GM19328 (cell line): ENCODE measurements at regions not wholly inside any gene's neighbourhood (a gene's known extent, or its start where the extent isn't known, plus 50 kb on each side); places are given as distances from the start of the nearest gene placed in this dataset.

Source experiments
- ATAC-seq: cut with Tn5 transposase; IDR thresholded peaks from one replicate; pipeline ENCODE4 v1.9.1; 2021; ENCODE audit warnings: mild to moderate bottlenecking, moderate library complexity; ENCODE audit not compliant: unreplicated experiment

- ATAC-seq: no peak
These were observed 91.8 kb upstream of the ST6GAL2 start for GRCh38 chr2:106977717-106978116.

DNA sequence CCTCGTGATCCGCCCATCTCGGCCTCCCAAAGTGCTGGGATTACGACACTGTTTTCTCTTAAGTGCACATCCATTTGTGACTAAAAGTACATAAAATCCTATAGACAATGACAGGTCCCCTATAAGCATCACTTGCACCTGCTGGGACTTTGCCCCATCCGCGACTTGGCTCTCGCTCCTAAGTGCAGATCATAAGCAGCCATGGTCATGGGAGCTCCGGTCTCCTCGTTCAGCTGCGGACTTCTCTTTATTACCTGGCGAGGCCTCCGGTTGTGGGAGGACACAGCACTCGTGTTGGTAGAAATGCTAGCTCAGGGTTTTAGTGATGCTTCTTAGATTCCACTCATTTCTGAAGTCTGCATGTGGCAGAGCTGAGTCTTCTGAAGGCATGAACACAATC is 92.7 kb upstream of the ST6GAL2 start:
- ATAC-seq: no peak

- ATAC-seq: no peak
These were observed 95.5 kb upstream of the ST6GAL2 start for GRCh38 chr2:106981491-106981890.

DNA sequence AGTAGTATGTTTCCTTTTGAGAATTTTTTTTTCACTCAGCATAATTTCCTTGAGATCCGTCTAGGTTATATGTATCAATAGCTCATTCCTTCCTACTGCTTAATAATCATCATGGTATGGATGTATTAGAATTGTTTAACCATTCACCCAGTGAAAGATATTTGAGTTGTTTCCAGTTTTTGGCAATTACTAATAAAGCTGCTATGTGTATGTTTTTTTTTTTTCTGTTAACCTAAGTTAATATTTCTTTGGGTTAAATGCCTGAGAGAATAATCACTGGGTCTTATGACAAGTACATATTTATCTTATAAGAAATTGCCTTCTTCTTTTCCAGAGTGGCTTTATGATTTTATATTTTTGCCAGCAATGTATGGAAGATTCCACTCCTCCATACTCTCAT is 96.4 kb upstream of the ST6GAL2 start:
- no peak for ATAC-seq

DNA sequence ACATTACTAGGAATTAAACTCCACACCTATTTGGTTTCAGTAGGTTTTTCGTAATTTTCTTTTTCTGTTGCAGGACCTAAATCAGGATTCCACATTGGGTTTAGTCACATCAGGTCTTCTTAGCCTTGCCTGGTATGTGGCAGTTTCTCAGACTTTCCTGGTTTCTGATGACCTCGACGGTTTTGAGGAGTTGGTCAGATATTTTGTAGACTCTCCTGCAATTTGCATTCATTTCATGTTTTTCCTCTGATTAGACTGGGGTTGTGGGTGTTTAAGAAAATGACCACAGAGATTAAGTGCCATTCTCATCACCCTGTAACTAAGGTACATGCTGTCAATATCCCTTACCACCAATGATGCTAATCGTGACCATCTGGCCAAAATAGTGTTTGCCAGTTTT is 97.3 kb upstream of the ST6GAL2 start:
- no peak for ATAC-seq

DNA sequence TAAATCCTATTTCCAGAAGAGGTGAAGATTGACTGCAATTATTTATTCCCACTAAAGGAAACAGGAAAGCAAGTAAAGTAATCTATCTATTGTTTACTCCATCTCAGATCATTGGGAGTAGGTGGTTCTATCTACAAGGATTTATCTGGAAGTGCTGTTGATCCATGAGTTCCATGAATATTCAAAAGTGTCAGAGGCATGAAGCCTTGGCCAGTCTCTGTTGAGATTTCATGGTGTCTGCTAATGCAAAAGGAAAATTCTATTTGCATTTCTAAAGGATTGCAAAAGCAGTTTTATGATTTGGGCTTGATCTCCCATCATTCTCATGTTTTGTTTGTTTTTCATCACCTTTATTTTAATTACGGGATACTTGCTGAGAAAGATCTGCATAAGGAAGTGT is 102.4 kb upstream of the ST6GAL2 start:
- no peak for ATAC-seq

- ATAC-seq: no peak
These were observed 104.3 kb upstream of the ST6GAL2 start for GRCh38 chr2:106990297-106990696.

DNA sequence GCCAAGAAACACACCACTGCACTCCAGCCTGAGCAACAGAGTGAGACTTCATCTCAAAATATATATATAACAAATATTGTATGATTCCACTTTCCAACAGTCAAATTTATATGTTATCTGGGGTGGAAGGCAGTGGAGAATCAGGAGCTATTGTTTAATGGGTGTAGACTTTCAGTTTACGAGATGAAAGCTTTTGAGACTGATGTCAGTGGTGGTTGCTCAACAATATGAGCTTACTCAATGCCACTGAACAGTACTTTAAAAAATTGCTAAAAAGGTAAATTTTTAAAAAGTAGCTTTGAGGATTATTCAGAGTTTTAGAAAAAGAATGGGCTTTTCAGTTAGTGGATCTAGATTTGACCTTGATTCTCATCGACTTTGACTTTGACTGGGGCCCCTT is 105.9 kb upstream of the ST6GAL2 start:
- no peak for ATAC-seq

- no peak for ATAC-seq
These were observed 109.6 kb upstream of the ST6GAL2 start for GRCh38 chr2:106995556-106995955.

GRCh38 chr2:106996171-106996769 is 110.3 kb upstream of the ST6GAL2 start:
- no peak for ATAC-seq

DNA sequence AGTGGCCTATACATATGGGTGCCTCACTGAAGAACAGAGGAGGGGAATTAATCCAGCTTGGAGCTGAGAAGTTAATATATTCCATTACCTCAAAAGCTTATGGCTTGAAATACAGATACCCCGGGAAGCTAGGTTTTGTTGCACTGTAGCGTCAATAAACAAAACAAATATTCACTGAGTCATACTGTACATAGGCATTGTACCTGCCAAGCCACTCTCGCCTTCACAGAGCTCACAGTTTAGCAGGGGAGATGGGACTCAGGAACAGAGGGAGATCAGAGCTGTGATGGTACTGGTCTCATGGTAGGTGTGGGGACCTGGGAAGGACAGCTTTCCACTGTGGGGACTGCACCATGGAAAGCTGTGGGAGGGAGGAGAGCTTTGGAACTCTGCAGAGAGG is 111.2 kb upstream of the ST6GAL2 start:
- ATAC-seq: no peak

- no peak for ATAC-seq
These were observed 115.1 kb upstream of the ST6GAL2 start for GRCh38 chr2:107001062-107001461.

DNA sequence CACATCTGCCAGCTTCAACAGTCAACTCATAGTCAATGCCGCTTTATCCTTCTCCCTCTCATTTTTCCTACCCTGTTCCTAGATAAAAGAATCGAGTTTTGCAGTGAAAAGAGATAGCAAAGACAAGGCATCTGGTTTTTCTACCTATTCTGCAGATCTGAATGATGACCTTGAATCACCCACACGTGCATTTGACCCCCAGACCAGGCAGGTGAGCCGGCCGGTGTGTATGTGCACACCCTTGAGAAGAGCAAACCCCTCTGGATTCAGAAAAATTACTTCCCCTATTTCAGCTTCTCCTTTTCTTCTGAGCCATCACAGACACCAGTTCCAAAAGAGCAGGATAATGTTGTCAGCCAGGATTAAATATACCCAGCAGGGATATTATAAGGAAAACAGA is 115.6 kb upstream of the ST6GAL2 start:
- ATAC-seq: no peak

GRCh38 chr2:107001964-107002696 is 116.2 kb upstream of the ST6GAL2 start:
- no peak for ATAC-seq

- no peak for ATAC-seq
These were observed 116.8 kb upstream of the ST6GAL2 start for GRCh38 chr2:107002735-107003134.

GRCh38 chr2:107005853-107006252 is 119.9 kb upstream of the ST6GAL2 start:
- no peak for ATAC-seq

DNA sequence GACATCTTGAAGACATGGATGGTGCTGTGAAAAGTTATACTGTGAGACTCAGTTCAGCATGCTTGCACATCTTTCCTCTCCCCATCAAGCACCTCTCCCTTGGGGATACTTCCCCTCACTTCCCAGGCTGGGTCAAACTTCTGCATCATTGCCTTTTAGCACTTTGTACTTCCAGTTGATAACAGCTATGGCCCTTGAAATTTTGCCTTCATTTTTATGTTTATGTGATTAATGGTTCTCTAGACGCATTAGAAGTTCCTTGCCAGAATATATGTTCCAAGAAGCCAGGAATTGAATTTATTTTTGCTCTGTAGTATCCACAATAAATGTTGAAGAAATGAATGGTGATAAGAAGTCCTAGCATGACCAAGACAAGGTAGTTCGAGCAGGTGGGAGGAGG is 120.9 kb upstream of the ST6GAL2 start:
- no peak for ATAC-seq

GRCh38 chr2:107007927-107008326 is 122.0 kb upstream of the ST6GAL2 start:
- no peak for ATAC-seq

GRCh38 chr2:107008843-107009242 is 122.9 kb upstream of the ST6GAL2 start:
- no peak for ATAC-seq

GRCh38 chr2:107009275-107009674 is 123.3 kb upstream of the ST6GAL2 start:
- ATAC-seq: no peak

DNA sequence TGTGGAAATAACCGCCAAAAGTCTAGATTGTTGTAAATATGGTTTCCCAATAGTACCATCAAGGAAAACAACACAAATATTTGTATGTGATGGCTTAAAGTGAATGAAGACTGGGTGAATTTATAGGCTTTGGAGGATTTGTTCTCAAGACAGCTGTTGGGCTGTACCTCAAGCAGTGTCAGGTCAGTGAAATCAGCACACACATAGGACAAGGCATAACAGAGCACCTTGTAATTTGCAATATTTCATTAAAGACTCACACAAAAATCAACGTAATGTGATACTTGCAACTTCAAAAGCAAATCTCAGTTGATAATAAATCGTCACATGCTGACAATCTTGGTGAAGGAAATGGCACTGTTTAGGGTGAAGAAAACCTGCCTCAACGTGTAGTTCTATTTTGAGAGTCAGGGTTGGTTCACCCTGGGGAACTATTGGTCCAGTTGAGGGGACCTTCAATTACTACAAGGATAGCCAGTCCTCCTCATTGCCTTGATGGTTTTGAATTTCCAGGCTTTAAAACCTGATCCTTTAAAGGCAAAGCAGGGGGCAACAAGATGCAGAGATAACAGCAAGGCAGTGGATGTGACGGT is 126.8 kb upstream of the ST6GAL2 start:
- no peak for ATAC-seq

- no peak for ATAC-seq
These were observed 127.9 kb upstream of the ST6GAL2 start for GRCh38 chr2:107013884-107014283.
